IMR-90 (cell line): ENCODE measurements at regions not wholly inside any gene's neighbourhood (a gene's known extent, or its start where the extent isn't known, plus 50 kb on each side); places are given as distances from the start of the nearest gene placed in this dataset.

Source experiments
- ATAC-seq: fragments of 200-7000 bp; cut with Tn5 transposase; 2 replicates; pipeline ENCODE4 v1.9.1; 2020; ENCODE audit warnings: low read depth, mild to moderate bottlenecking, moderate library complexity
- BruUV-seq: library from RNA; stranded (reverse); fragments of 400-500 nt; replicated peaks from 2 replicates; lab custom pipeline; 2021; lab: Mats Ljungman, UMichigan
- CTCF ChIA-PET: fragments of 300-600 bp; formaldehyde crosslinking; extraction: SDS; loops from one replicate; lab custom pipeline; 2021; ENCODE audit warnings: antibody characterized with exemption; lab: Yijun Ruan, JAX
- POLR2A ChIA-PET: fragments of 300-600 bp; sonication (Branson Sonifier 250); formaldehyde crosslinking; loops from one replicate; lab custom pipeline; 2022; ENCODE audit warnings: antibody characterized with exemption; ENCODE audit not compliant: unreplicated experiment; lab: Charles Lee
- DNase-seq: peaks from one replicate; pipeline ENCODE4 v3.0.0; 2013
- H2AFZ ChIP-seq: replicated peaks from 2 replicates; pipeline ENCODE3; 2013; ENCODE audit warnings: low read length, mild to moderate bottlenecking; ENCODE audit not compliant: poor library complexity
- H2AK5ac ChIP-seq: 2 replicates; pipeline ENCODE4 v1.6.1; 2013; ENCODE audit warnings: low read depth, low read length, inconsistent platforms
- H2AK9ac ChIP-seq: replicated peaks from 2 replicates; pipeline ENCODE3; 2013; ENCODE audit warnings: mild to moderate bottlenecking, low read depth, low read length, moderate library complexity; ENCODE audit not compliant: poor library complexity
- H2BK120ac ChIP-seq: 2 replicates; pipeline ENCODE4 v1.6.1; 2013; ENCODE audit warnings: low read depth, low read length, inconsistent platforms
- H2BK15ac ChIP-seq: 3 replicates; pipeline ENCODE4 v1.6.1; 2013; ENCODE audit warnings: low read depth, low read length, inconsistent platforms
- H2BK20ac ChIP-seq: 2 replicates; pipeline ENCODE4 v1.6.1; 2013; ENCODE audit warnings: low read depth, mild to moderate bottlenecking, inconsistent platforms, low read length, moderate library complexity
- H2BK5ac ChIP-seq: 2 replicates; pipeline ENCODE4 v1.6.1; 2013; ENCODE audit warnings: mild to moderate bottlenecking, low read depth, low read length, inconsistent platforms; ENCODE audit not compliant: poor library complexity, severe bottlenecking
- H3K14ac ChIP-seq: replicated peaks from 2 replicates; pipeline ENCODE4 v1.6.1; 2013; ENCODE audit warnings: low read depth, low read length, inconsistent platforms
- H3K18ac ChIP-seq: 2 replicates; pipeline ENCODE4 v1.6.1; 2013; ENCODE audit warnings: low read depth, low read length, control low read depth
- H3K23ac ChIP-seq: 2 replicates; pipeline ENCODE4 v1.6.1; 2013; ENCODE audit warnings: low read depth, low read length, inconsistent platforms
- H3K27ac ChIP-seq: 2 replicates; pipeline ENCODE4 v1.5.1; 2013; ENCODE audit warnings: mild to moderate bottlenecking, control low read depth, low read length; ENCODE audit not compliant: insufficient read depth
- H3K27me3 ChIP-seq: 2 replicates; pipeline ENCODE4 v1.6.1; 2013; ENCODE audit warnings: low read length; ENCODE audit not compliant: control insufficient read depth, insufficient read depth
- H3K36me3 ChIP-seq: 2 replicates; pipeline ENCODE4 v1.6.1; 2013; ENCODE audit warnings: low read length, mixed read lengths; ENCODE audit not compliant: control insufficient read depth, insufficient read depth
- H3K4ac ChIP-seq: 2 replicates; pipeline ENCODE4 v1.6.1; 2013; ENCODE audit warnings: low read depth, low read length, inconsistent platforms
- H3K4me1 ChIP-seq: 2 replicates; pipeline ENCODE4 v1.6.1; 2013; ENCODE audit warnings: low read length, mixed read lengths; ENCODE audit not compliant: control insufficient read depth, insufficient read depth
- H3K4me2 ChIP-seq: 2 replicates; pipeline ENCODE4 v1.6.1; 2013; ENCODE audit warnings: low read depth, mild to moderate bottlenecking, control low read depth, low read length, moderate library complexity
- H3K4me3 ChIP-seq: 2 replicates; pipeline ENCODE4 v1.5.1; 2013; ENCODE audit warnings: low read depth, mild to moderate bottlenecking, control low read depth, low read length, moderate library complexity; ENCODE audit not compliant: insufficient read depth
- H3K56ac ChIP-seq: 2 replicates; pipeline ENCODE4 v1.6.1; 2013; ENCODE audit warnings: low read length, inconsistent platforms; ENCODE audit not compliant: insufficient read depth; ENCODE audit errors: extremely low read depth
- H3K79me1 ChIP-seq, 2 experiments: 2 replicates each; pipeline ENCODE4 v1.6.1; 2013; ENCODE audit warnings: low read length in 2 of 2, inconsistent platforms in 1 of 2, low read depth in 1 of 2
- H3K9ac ChIP-seq: 2 replicates; pipeline ENCODE4 v1.6.1; 2013; ENCODE audit warnings: low read depth, low read length, control low read depth
- H3K9me1 ChIP-seq: 2 replicates; pipeline ENCODE4 v1.6.1; 2013; ENCODE audit warnings: low read length, inconsistent platforms; ENCODE audit not compliant: insufficient read depth
- H3K9me3 ChIP-seq: 2 replicates; pipeline ENCODE4 v1.6.1; 2013; ENCODE audit warnings: low read length; ENCODE audit not compliant: control insufficient read depth, insufficient read depth
- H4K20me1 ChIP-seq: 2 replicates; pipeline ENCODE4 v1.6.1; 2013; ENCODE audit warnings: low read length, inconsistent platforms; ENCODE audit not compliant: insufficient read depth
- H4K5ac ChIP-seq: 2 replicates; pipeline ENCODE4 v1.6.1; 2013; ENCODE audit warnings: mild to moderate bottlenecking, low read depth, low read length, control low read depth
- H4K8ac ChIP-seq, 2 experiments: 2 replicates each; pipeline ENCODE4 v1.6.1; 2013; ENCODE audit warnings: low read depth in 2 of 2, low read length in 2 of 2, control low read depth in 1 of 2, inconsistent platforms in 1 of 2
- H4K91ac ChIP-seq: 2 replicates; pipeline ENCODE4 v1.6.1; 2013; ENCODE audit warnings: low read depth, low read length, inconsistent platforms; ENCODE audit not compliant: insufficient read depth
- MXI1 ChIP-seq: IDR thresholded peaks from 2 replicates; pipeline ENCODE4 v1.6.1; 2012; ENCODE audit warnings: low read depth, mild to moderate bottlenecking, low read length, moderate library complexity, borderline replicate concordance
- RFX5 ChIP-seq: IDR thresholded peaks from 2 replicates; pipeline ENCODE4 v1.8.0; 2012; ENCODE audit warnings: low read depth, mild to moderate bottlenecking, low read length, moderate library complexity
- WGBS, 2 experiments: methylation state at CpG; one replicate each; pipeline versions ENCODE4 v1.1.5 to v1.1.7; 2013; ENCODE audit warnings: missing lambda C conversion rate in 2 of 2; ENCODE audit not compliant: insufficient read length in 1 of 2; ENCODE audit errors: extremely low coverage in 2 of 2; 5-methylcytosine and 5-hydroxymethylcytosine counted together
- dilution Hi-C: fragments of 300-500 bp; cut with HindIII; formaldehyde crosslinking; loops from one replicate; pipeline ENCODE4 v1.14.3; 2018; ENCODE audit warnings: low sequenced_read_pairs; ENCODE audit not compliant: unreplicated experiment
- in situ Hi-C: fragments of 300-500 bp; cut with MboI; formaldehyde crosslinking; loops from 3 replicates; pipeline ENCODE4 v1.14.3; 2019; ENCODE audit warnings: low sequenced_read_pairs, inconsistent platforms, mixed read lengths
- intact Hi-C: fragments of 100-400 bp; cut with micrococcal nuclease; formaldehyde crosslinking; loops from 2 replicates; pipeline ENCODE4 v1.10.0; 2022

GRCh38 chr1:59028048-59028447 lies 244.2 kb upstream of the JUN start:
- CTCF ChIA-PET, result no interaction called here

More at GRCh38 chr1:59028048-59028447, 244.2 kb upstream of the JUN start:
- no peaks in the 10 kb centered on the region for H3K27me3 ChIP-seq
- no peak overlapping the region for H3K23ac ChIP-seq
- intact Hi-C loops, result loop anchor here (5.0 kb wide), 1 partner anchor 126 kb away; no protein-coding TSS in a partner anchor
- H3K4me2 ChIP-seq, result no peak overlapping the region
- H3K9me1 ChIP-seq, result peaks cover 15% of the 10 kb centered on the region; the same call in 1 of the 2 replicates
- H4K91ac ChIP-seq, result no peak overlapping the region
- no peak overlapping the region for H3K4ac ChIP-seq
- no peaks in the 10 kb centered on the region for H3K79me1 ChIP-seq
- no peak overlapping the region for H2BK15ac ChIP-seq
- in situ Hi-C loops, result no loop called here
- H3K18ac ChIP-seq, result no peak overlapping the region
- H4K20me1 ChIP-seq, result no peaks in the 10 kb centered on the region
- no peak overlapping the region for H3K56ac ChIP-seq
- H4K8ac ChIP-seq, result no peak overlapping the region
- H2BK120ac ChIP-seq, result no peak overlapping the region
- no peak overlapping the region for H4K5ac ChIP-seq
- dilution Hi-C loops, result no loop called here
- no peak for DNase-seq
- peaks cover 14% of the 10 kb centered on the region for H3K4me1 ChIP-seq
- H2AK5ac ChIP-seq, result 0 out of 2 replicates have a peak overlapping the region, but pooled peaks have one; percentile 64
- H3K14ac ChIP-seq, result no peak overlapping the region
- 100% methylated on average over 2 of the region's 3 CpGs; no CpG with 5 or more reads in 1 of the 2 experiments for WGBS, 2 experiments
- H2BK5ac ChIP-seq, result no peak overlapping the region
- no peaks in the 10 kb centered on the region for H3K36me3 ChIP-seq
- no peaks in the 10 kb centered on the region for H3K9me3 ChIP-seq
- BruUV-seq, result no TSS peak
- ATAC-seq, result no peak
- no peak overlapping the region for H3K9ac ChIP-seq
- H3K4me3 ChIP-seq, result no peak overlapping the region
- no peak overlapping the region for H2AK9ac ChIP-seq
- TF ChIP-seq RFX5 (no peak), MXI1 (no peak)
- no peak overlapping the region for H2AFZ ChIP-seq
- H2BK20ac ChIP-seq, result 0 out of 2 replicates have a peak overlapping the region, but pooled peaks have one; percentile 44
- POLR2A ChIA-PET, result no interaction called here
- no peak overlapping the region for H3K27ac ChIP-seq
